HEK293 (cell line): ENCODE measurements at regions not wholly inside any gene's neighbourhood (a gene's known extent, or its start where the extent isn't known, plus 50 kb on each side); places are given as distances from the start of the nearest gene placed in this dataset.

ENCODE experiments used
- CTCF ChIP-seq: fragments of 450-650 bp; formaldehyde crosslinking; IDR thresholded peaks from 2 replicates; pipeline ENCODE4 v1.5.1; 2016; ENCODE audit warnings: missing biosample characterization, missing genetic modification characterization
- KLF1 ChIP-seq: fragments of 450-650 bp; formaldehyde crosslinking; IDR thresholded peaks from 2 replicates; pipeline ENCODE4 v1.5.1; 2016; ENCODE audit warnings: missing biosample characterization, missing genetic modification characterization
- TCF7L2 ChIP-seq: IDR thresholded peaks from 2 replicates; pipeline ENCODE4 v1.6.1; 2011; ENCODE audit warnings: low read depth, mild to moderate bottlenecking, inconsistent platforms, low read length, moderate library complexity, borderline replicate concordance
- ZBTB20 ChIP-seq: fragments of 450-650 bp; formaldehyde crosslinking; IDR thresholded peaks from 2 replicates; pipeline ENCODE4 v1.5.1; 2016; ENCODE audit warnings: missing biosample characterization, missing genetic modification characterization
- ZNF121 ChIP-seq: fragments of 450-650 bp; formaldehyde crosslinking; IDR thresholded peaks from 2 replicates; pipeline ENCODE4 v1.5.1; 2016; ENCODE audit warnings: missing biosample characterization, missing genetic modification characterization
- ZNF274 ChIP-seq, 2 experiments: fragments of 200-500 bp in 1 of 2; fragments of 450-650 bp in 1 of 2; sonication (Bioruptor generic) in 1 of 2; formaldehyde crosslinking in 1 of 2; IDR thresholded peaks; 2 replicates each; pipeline versions ENCODE4 v1.5.1 to v1.6.1; 2014 to 2016; ENCODE audit warnings: borderline replicate concordance in 1 of 2, inconsistent platforms in 1 of 2, low read length in 1 of 2, missing biosample characterization in 1 of 2, missing genetic modification characterization in 1 of 2
- ZNF391 ChIP-seq: fragments of 450-650 bp; formaldehyde crosslinking; IDR thresholded peaks from 2 replicates; pipeline ENCODE4 v1.5.1; 2016; ENCODE audit warnings: low read depth, missing biosample characterization, missing genetic modification characterization, borderline replicate concordance
- ZNF433 ChIP-seq: fragments of 450-650 bp; formaldehyde crosslinking; IDR thresholded peaks from 2 replicates; pipeline ENCODE4 v1.5.1; 2016; ENCODE audit warnings: missing biosample characterization, missing genetic modification characterization, low read depth
- ZNF792 ChIP-seq: fragments of 450-650 bp; formaldehyde crosslinking; IDR thresholded peaks from 2 replicates; pipeline ENCODE4 v1.5.1; 2016; ENCODE audit warnings: missing biosample characterization, missing genetic modification characterization
- TF ChIP-seq, protein P1 (sequence below): fragments of 450-650 bp; formaldehyde crosslinking; IDR thresholded peaks from 2 replicates; pipeline ENCODE4 v1.5.1; 2016; ENCODE audit warnings: missing biosample characterization, missing genetic modification characterization
- TF ChIP-seq, protein P2 (sequence below): fragments of 450-650 bp; formaldehyde crosslinking; IDR thresholded peaks from 2 replicates; pipeline ENCODE4 v1.5.1; 2017; ENCODE audit warnings: missing biosample characterization, missing genetic modification characterization

DNA sequence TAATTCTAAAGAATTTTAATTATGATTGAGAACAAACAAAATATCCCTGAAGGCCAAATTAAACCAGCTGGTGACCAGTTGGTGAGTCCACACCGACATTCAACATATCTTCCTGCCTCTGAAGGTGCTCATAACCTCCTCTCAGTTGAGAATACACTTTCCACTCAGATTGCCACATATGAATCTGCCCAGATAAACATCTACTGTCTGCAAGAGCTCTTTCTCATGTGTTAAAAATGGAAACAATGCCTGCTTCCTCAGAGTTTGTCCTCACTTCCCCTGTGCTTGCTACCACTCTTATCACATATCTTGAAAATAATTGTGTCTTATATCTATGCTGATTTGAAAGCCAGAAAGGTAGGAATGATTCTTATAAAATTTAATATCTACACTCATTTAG, 177.7 kb upstream of the GULP1 start:
- TF ChIP-seq ZNF391 (no peak), CTCF (tag by site-specific recombination) (no peak), ZNF433 (no peak), TCF7L2 (no peak), ZNF121 (tag by site-specific recombination) (no peak), ZNF792 (tag by site-specific recombination) (no peak), KLF1 (tag by site-specific recombination) (no peak), ZBTB20 (no peak), ZNF274 (IDR thresholded peaks at IDR 0.05; ENCODE audit: low read length) (no peak), ZNF274 (tag by site-specific recombination; IDR thresholded peaks at IDR 0.05; ENCODE audit: borderline replicate concordance) (no peak)
- TF ChIP-seq, protein P1, sequence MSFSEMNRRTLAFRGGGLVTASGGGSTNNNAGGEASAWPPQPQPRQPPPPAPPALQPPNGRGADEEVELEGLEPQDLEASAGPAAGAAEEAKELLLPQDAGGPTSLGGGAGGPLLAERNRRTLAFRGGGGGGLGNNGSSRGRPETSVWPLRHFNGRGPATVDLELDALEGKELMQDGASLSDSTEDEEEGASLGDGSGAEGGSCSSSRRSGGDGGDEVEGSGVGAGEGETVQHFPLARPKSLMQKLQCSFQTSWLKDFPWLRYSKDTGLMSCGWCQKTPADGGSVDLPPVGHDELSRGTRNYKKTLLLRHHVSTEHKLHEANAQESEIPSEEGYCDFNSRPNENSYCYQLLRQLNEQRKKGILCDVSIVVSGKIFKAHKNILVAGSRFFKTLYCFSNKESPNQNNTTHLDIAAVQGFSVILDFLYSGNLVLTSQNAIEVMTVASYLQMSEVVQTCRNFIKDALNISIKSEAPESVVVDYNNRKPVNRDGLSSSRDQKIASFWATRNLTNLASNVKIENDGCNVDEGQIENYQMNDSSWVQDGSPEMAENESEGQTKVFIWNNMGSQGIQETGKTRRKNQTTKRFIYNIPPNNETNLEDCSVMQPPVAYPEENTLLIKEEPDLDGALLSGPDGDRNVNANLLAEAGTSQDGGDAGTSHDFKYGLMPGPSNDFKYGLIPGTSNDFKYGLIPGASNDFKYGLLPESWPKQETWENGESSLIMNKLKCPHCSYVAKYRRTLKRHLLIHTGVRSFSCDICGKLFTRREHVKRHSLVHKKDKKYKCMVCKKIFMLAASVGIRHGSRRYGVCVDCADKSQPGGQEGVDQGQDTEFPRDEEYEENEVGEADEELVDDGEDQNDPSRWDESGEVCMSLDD: no peak
- TF ChIP-seq, protein P2, sequence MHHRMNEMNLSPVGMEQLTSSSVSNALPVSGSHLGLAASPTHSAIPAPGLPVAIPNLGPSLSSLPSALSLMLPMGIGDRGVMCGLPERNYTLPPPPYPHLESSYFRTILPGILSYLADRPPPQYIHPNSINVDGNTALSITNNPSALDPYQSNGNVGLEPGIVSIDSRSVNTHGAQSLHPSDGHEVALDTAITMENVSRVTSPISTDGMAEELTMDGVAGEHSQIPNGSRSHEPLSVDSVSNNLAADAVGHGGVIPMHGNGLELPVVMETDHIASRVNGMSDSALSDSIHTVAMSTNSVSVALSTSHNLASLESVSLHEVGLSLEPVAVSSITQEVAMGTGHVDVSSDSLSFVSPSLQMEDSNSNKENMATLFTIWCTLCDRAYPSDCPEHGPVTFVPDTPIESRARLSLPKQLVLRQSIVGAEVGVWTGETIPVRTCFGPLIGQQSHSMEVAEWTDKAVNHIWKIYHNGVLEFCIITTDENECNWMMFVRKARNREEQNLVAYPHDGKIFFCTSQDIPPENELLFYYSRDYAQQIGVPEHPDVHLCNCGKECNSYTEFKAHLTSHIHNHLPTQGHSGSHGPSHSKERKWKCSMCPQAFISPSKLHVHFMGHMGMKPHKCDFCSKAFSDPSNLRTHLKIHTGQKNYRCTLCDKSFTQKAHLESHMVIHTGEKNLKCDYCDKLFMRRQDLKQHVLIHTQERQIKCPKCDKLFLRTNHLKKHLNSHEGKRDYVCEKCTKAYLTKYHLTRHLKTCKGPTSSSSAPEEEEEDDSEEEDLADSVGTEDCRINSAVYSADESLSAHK (tag by site-specific recombination): no peak
